NCI-H128 (cell line): ENCODE measurements at regions not wholly inside any gene's neighbourhood (a gene's known extent, or its start where the extent isn't known, plus 50 kb on each side); places are given as distances from the start of the nearest gene placed in this dataset.
"Not testable (repeated sequence)": the region's sequence is repeated elsewhere in the genome, so short reads cannot be mapped to it uniquely, and the experiment has no call there.

ENCODE experiments used
- DNase-seq: peaks from one replicate; lab custom pipeline; 2025; ENCODE audit not compliant: unreplicated experiment; lab: John Stamatoyannopoulos, UW

DNA sequence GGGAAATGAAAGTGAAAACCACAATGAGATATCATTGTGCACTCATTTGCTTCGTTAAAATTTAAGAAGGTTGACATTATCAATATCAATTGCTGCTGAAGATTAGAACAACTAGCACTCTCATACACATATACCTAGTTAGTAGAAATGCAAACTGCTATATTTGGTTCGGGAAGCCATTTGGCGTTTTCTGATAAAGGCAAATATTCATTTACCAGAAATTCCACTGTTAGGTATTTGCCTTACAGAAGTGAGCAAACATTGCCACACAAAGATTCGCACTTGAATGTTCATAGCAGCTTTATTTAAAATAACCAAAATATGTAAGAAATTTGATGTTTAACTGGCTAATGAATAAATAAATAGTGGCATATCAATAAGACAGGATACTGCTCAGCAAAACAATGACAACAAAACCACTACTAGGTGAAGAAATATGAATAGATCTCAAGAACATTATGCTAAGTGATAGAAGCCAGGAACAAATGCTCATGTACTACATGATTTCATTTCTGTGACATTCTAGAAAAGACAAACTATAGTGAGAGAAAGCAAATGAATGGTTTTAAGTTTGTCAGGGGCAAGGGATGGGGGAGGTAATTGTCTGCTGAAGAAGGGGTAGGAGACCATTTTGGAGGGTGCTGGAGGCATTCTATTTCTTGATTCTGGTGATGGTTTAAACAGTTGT lies 387.8 kb downstream of the PTH2R start:
- no peak for DNase-seq

- no peak for DNase-seq
Observed at GRCh38 chr2:208798698-208799097, 392.1 kb downstream of the PTH2R start.

DNA sequence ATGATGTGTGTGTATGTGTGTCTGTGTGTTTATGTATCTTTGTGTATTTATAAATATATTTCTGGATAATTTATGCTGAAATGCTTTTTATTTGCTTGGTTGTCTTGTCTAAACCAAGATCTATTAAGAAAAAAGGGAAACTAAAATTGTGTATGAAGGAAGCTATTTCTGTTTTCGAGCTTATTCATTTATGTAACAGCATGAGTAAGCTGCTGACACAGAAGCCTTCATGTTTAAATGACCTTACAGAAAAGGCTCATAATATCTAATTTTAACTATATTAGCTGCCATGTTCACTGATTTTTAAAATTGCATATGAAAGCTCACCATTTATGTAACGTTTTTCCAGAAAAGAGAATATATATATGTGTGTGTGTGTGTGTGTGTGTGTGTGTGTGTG lies 392.8 kb downstream of the PTH2R start:
- no peak for DNase-seq

GRCh38 chr2:208800887-208801286 lies 394.3 kb downstream of the PTH2R start:
- not testable (repeated sequence) for DNase-seq

- DNase-seq: no peak
Observed at GRCh38 chr2:208807756-208808155, 401.2 kb downstream of the PTH2R start.

DNA sequence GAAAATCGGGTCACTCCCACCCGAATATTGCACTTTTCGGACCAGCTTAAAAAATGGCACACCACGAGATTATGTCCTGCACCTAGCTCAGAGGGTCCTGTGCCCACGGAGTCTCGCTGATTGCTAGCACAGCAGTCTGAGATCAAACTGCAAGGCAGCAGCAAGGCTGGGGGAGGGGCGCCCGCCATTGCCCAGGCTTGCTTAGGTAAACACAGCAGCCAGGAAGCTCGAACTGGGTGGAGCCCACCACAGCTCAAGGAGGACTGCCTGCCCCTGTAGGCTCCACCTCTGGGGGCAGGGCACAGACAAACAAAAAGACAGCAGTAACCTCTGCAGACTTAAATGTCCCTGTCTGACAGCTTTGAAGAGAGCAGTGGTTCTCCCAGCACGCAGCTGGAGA lies 405.3 kb downstream of the PTH2R start:
- not testable (repeated sequence) for DNase-seq

GRCh38 chr2:208819190-208819589 lies 412.6 kb downstream of the PTH2R start:
- DNase-seq: no peak

- DNase-seq: no peak
Observed at GRCh38 chr2:208820014-208820688, 413.6 kb downstream of the PTH2R start.

GRCh38 chr2:208827109-208827508 lies 420.5 kb downstream of the PTH2R start:
- DNase-seq: no peak

GRCh38 chr2:208827549-208828221 lies 421.1 kb downstream of the PTH2R start:
- no peak for DNase-seq

- DNase-seq: no peak
Observed at GRCh38 chr2:208830203-208830602, 423.6 kb downstream of the PTH2R start.

GRCh38 chr2:208847651-208848050 lies 441.1 kb downstream of the PTH2R start:
- no peak for DNase-seq

- no peak for DNase-seq
Observed at GRCh38 chr2:208854717-208855116, 448.1 kb downstream of the PTH2R start.

DNA sequence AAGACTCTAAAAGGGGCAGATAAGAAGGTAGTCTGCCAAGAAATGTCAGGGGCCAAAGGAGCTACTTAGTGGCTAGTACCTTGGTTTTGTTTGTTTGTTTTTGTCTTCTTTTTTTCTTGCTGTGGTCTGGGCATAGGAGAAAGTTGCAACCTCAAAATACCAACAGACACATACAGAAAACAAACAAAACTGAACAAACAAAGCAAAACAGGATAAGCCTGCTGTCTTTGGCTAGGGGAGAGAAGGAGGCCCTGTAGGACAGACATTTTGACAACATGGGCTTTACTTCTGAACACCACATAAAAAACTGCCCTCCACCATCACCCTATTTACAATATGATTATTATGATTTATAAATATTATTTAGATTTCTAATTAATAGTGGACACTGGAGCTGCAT lies 460.8 kb downstream of the PTH2R start:
- no peak for DNase-seq

- DNase-seq: no peak
Observed at GRCh38 chr2:208872591-208872990, 466.0 kb downstream of the PTH2R start.

DNA sequence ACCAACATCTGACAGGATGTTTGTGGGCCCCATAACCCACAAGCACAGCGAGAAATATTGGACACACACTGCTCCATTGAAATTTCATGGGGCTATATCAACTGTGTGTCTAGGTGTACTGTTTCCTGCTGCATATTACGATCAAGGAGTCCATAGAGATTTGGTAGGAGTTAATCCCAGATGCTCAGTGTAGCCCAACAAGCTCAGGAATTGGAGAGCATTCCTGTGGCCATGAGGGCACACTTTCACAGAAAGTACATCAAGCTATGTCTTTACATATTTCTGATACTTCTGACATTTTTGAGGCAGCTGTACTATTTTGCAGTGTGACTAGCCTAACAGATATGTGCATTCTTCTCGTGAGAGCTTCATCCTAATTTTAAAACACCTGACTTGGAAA lies 473.1 kb downstream of the PTH2R start:
- DNase-seq: no peak

DNA sequence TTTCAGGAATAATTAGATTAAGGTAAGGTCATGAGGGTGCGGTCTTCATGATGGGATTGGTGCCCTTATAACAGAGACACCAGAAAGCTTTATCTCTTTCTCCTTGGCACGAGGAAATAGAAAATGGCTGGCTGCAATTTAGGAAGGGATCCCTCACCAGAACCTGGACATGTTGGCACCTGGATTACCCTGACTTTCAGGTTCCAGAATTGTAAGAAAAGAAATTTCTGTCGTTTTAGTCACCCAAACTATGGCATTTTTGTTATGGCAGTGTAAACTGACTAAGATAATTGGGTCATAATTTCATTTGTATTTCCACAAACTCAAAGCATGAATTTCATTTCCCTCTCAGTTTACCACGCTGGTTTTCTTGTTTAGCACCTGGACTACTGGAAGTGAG lies 473.6 kb downstream of the PTH2R start:
- no peak for DNase-seq

DNA sequence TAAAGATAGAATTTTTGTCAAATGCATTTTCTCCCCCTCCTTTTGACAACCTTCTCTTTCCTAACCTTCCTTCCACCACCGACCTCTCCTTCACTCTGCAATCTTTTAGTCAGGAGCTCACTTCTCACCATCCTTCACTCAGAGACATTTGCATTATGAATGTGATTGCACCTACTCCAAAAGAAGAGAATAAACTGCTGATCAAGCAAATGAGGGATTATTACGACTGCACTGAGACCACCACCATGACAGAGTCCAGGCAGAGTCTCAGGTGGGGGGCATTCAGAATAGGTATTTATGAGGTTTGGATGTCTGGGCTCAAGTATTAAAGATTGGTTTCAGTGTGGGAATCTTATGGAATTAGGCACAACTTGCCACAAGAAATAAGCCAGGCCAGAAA lies 483.9 kb downstream of the PTH2R start:
- no peak for DNase-seq

- DNase-seq: no peak
Observed at GRCh38 chr2:208892203-208892602, 485.6 kb downstream of the PTH2R start.

DNA sequence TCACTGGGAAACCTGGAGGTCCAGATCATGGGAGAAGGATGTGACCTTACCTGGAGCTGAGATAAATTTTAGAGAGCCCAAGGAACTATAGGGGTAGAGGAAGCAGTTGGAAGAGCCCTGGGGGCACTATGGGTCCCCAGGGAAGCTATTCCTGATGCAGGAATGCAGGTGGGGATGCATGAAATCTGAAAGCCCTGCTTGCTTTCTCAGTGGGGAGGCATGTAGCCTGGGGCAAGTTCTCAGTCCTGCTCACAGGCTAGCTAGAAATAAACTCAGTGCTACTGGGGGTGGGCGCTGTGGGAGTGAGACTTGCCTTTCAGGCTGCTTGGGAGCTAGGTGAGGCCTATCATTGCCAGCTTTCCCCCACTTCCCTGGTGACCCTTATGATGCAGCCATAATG lies 499.7 kb downstream of the PTH2R start:
- no peak for DNase-seq

DNA sequence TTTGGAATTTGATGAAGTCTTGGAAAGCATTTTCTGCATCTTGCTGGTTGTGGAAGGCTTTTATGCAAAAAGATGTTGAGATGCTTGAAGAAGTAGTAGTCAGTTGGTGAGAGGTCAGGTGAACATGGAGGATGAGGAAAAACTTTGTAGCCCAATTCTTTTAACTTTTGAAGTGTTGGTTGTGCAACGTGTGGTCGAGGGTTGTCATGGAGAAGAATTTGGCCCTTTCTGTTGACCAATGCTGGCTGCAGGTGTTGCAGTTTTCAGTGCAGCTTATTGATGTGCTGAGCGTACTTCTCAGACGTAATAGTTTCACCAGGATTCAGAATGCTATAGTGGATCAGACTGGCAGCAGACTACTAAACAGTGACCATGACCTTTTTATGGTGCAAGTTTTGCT lies 508.4 kb upstream of the MAP2 start:
- DNase-seq: no peak

DNA sequence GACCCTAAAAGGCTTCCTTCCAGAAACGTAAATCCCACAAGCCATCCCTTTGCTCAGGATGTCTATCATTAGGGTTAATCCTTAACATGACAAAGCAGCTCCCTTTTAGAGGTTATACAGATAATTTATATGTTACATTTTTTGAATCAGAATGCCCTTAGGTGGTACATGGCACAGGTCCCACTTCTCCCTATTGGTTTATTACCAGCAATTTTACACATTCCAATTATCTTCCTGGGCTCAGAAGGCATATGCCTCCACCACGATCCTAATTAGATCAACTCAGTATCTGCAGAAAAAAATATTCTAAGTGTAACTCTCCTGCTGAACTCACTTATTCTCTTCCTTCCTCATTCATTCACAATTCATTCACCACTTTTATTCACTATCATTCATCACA lies 507.0 kb upstream of the MAP2 start:
- no peak for DNase-seq
